GM21447 (cell line): ENCODE measurements at regions not wholly inside any gene's neighbourhood (a gene's known extent, or its start where the extent isn't known, plus 50 kb on each side); places are given as distances from the start of the nearest gene placed in this dataset.

Experiments used
- ATAC-seq: cut with Tn5 transposase; IDR thresholded peaks from one replicate; pipeline ENCODE4 v1.9.1; 2021; ENCODE audit not compliant: unreplicated experiment

DNA sequence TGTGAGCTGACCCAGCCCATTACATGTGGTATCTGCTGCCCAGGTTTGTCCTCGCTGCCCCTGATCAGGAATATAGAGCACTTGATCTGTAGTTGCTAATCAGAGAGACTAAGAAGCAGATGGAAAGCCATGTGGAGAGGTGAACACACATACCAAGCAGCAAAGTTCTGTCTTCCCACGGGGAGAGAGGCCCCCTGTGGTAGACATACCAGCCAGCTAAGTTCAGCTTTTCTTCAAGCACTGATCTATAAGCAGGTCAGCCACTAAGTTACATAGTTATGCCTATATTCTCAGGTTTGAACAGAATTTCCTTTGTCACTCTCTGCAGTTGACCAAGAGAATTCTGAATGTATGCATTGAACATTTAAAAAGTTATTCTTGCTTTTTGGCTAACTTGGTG lies 76.4 kb downstream of the DDX3Y start:
- no peak for ATAC-seq

DNA sequence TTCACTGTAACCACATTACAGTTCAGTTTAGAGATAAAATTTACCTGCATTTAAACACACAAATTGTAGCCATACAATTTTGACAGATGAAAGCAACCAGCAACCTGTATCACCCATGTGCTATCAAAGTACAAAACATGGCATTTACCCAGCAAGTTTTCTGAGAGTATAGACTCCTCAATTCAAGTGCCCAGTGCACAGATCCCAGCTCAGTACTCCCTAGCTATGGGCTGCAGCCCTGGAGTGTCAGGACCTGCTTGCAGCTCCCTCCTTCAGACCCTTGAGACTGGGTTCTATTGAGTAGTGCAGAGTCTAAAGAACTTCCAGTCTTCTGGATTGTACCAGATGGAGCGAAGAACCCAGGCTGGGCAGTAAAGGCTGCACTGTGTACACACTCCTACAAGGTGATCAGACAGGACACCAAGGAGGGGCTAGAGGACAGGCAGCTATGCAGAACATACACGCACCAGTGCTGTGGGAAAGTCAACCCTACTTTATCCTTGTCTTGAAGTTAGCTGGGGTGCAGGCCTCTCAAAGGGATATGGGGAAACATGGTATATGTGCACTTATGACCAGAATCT lies 77.7 kb downstream of the DDX3Y start:
- no peak for ATAC-seq

DNA sequence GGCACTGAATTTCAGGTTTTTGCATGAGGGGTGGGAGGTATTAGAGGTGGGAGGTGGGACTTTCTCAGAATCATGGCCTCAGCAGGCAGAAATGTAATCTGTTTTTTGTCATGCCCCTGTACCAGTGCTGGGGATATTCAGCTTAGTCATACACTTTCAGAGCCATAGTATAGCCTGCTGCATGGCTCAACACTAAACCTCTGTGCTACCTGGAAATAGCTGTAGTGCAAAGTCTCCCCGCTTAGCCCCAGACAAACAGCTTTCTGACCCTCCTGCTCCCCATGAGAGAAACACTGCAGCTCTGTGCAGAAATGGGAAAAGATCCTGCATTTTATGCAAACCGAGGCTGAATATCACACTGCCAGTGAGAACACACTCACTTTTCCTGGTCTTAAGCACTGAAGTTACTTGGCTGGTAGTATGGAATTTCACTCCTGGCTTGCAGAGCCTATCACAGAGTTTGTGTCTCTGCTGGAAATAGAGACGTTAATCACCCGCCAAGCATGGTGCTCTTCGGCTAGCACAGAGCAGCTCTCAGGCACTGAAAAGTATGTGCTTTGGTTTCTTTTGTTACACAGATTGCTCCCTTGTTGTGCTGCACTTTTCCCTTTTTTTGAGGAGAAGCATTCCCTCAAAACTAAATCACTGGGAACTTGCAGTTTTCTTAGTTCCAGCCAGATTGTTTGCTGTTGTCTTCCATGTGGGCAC lies 80.1 kb downstream of the DDX3Y start:
- ATAC-seq: no peak

DNA sequence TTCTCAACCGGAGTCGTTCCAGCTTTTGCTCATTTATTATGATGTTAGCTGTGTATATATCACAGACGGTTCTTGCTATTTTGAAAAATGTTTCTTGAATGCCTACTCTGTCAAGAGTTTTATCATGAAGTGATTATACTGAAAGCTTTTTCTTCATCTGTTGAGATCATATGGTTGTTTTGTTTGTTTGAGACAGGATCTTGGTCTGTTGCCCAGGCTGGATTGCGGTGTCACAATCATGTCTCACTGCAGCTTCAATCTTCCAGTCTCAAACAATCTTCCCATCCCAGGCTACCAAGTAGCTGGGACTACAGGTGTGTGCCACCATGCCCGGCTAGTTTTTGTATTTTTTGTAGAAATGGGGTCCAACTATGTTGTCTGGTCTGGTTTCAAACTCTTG lies 112.8 kb downstream of the DDX3Y start:
- no peak for ATAC-seq

GRCh38 chrY:13019486-13019885 lies 114.8 kb downstream of the DDX3Y start:
- no peak for ATAC-seq

DNA sequence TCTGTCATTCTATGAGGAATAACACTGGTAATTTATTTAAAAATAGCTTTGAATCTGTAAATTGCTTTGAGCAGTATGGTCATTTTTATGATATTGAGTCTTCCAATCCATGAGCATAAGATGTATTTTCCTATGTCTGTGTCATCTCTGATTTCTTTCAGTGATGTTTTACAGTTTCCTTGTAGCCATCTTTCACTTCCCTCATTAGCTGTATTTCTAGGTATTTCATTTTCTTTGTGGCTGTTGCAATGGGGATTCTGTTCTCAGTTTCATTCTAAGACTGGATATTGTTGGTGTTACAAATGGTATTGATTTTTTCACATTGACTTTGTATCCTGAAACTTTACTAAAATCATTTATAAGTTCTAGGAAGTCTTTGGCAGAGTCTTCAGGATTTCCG lies 116.2 kb downstream of the DDX3Y start:
- ATAC-seq: no peak

- no peak for ATAC-seq
Measured at GRCh38 chrY:13023607-13024006, 118.9 kb downstream of the DDX3Y start.

DNA sequence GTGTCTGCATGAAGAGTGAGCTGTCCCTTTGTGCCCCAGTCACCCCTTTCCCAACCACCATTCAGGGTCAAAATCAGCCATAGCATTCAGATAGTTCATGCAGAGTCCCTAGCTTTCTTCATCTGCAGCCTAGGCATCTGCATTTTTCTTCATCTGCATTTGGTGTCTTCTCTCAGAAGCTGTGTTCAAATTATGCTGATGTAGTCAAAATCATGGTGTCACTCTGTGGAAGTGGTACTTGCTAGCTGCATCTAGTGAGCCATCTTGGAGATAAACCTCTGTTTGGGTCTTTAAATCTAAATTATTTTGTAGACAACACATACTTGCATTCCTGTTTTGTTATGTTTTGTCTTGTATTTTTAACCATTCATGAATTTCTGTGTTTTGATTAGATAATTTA lies 119.8 kb downstream of the DDX3Y start:
- ATAC-seq: no peak

DNA sequence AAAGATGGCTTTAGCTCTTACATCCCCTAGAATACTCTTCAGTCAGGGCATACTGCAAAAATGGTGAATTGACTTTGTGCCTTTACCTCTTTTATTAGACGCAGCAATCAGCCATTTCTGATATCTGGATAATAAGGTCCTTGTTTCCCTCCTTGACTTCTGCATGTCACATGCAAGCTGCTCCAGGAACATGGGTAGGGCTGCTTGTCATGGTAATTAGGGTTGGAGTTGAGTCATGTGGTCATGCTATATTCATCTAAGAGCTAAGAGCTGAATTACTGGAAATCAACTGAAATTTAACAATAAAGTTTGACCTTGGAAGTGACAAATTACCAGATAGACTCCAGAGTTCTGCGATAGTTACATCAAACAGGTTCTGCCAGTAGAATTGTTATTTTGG lies 122.2 kb downstream of the DDX3Y start:
- ATAC-seq: no peak

- no peak for ATAC-seq
Measured at GRCh38 chrY:13040232-13040631, 135.6 kb downstream of the DDX3Y start.

DNA sequence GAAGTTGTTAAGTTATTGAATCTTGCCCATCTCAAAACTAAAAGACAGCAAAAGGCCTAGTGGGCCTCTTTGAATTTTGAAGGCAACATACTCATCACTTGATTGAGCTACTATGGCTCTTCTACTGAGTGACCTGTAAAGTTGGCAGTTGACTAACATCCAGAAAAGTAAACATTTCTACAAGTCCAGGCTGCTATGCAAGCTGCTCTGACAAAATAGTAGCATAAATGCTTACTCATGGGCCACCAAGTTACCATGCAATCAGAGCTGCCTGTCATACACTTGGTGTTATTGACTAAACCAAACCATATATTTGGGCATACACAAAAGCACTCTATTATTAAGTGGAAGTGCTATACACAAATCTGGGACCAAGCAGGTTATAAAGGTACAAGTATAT lies 148.8 kb downstream of the DDX3Y start:
- ATAC-seq: no peak

- ATAC-seq: no peak
Measured at GRCh38 chrY:13066372-13066771, 161.7 kb downstream of the DDX3Y start.

DNA sequence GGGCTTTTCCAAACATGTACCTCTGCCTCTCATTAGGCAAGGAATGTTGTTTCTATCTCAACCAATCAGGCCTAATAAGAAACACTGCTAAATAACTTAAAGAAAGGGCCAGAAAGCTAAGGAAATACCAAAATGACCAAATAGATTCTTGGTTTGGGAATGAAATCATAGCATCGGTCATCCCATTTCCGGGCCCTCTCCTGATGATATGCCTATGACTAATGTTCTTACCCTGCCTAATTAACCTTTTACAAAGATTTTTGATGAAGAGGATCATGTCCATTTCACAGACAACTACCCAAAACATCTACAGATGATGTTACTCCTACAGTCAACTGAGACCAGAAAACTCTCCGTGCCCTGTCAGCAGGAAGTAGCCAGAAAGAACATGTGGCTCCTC lies 164.0 kb downstream of the DDX3Y start:
- ATAC-seq: no peak

DNA sequence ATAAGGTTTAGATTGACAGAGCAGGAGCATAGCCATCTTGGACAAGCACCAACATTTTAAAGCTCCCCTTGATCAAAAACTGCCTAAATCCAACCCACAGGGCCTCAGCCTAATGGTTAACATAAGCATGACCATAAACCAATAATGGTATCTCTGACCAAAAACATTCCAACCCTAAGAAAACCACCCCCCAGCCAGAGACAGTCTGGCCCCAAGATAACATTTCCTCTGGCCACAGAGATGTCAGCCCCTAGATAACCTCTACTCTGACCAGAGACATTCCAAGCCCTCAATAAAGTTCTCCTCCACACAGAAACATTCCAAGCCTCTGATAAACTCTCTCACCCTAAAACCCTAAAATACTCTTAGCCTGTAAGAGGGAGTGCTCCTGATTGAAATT lies 164.4 kb downstream of the DDX3Y start:
- no peak for ATAC-seq

GRCh38 chrY:13082748-13083147 lies 178.1 kb downstream of the DDX3Y start:
- ATAC-seq: no peak

DNA sequence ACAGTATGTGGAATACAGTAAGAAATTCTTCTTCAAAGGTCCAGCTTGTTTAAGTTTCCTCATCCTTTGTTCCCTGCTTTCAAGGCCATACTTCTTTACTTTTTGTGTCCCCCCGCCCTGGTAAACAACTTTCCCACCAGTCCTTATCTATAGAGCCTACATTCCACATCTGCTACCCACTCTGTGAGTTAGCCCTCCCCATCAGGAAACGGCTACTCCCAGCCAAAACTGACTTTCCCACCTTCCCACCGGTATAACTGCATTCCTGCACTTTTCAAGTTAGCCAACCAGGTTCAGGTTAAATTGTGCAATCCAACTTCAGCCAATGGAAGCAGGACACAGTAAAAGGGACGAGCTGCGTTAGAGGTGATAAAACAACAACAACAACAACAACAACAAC lies 186.9 kb downstream of the DDX3Y start:
- no peak for ATAC-seq

DNA sequence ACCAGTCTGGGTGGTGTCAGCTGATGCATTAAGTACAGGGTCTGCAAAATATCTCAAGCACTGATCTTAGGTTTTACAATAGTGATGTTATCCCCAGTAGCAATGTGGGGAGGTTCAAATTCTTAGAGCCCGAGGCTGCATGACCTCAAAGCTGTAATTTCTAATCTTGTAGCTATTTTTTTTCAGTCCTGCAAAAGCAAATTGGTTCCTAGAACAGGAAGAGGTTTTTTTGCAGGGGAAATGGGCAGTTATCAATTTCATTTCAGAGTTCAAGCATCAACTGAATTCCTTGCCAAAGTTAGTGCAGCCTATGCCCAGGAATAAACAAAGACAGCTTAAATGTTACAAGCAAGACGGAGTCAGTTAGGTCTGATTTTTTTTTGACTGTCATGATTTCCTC lies 188.3 kb downstream of the DDX3Y start:
- ATAC-seq: no peak

DNA sequence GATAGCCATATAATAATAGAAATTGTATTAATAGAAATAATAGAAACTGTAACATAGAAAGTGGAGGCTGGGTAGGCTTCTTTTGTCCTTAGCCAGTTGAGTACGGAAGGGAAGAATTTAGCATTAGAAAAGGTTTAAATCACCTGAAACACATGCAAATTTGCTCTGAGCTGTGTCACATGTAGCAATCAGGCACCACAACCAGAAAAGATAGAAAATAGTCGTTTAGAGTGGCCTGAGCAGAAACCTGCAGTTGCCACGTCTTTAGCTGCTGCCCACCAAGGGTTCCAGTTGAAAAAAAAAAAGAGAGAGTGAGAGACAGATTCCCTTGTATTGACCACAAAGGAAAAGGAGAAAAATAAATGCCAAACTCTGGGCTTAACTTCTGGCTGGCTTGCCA lies 188.8 kb downstream of the DDX3Y start:
- no peak for ATAC-seq

- ATAC-seq: peak; percentile 61
Measured at GRCh38 chrY:13094411-13094810, 189.7 kb downstream of the DDX3Y start.

DNA sequence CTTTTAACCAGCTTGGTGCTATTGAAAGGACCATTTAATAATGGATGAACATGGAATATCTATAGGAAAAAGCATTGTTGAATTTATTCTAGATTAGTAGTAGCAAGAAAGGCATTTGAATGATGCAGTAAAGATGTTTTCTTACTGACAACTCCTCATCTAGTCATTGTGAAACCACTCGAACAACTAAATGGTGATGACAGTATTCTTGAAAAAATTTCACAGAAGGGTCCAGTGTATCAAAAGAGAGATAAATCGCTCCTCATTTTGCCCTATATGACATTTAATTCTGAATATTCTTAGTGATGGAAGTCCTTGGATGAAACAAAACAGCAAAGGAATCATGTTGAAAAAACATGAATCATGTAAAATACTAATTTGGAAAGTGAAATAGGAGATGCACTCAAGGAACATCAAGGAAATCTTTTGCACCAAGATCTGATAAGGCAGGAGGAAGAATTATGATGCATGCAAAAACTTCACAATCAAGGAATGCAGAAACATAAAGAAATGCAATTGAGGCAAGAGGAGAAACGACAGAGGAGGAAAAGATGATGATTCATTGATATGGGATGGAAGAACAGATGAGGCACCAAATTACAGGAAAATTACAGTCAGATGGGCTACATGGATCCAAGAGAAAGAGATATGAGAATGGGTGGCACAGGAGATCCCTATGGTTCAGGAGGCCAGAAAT lies 190.4 kb downstream of the DDX3Y start:
- ATAC-seq: no peak

DNA sequence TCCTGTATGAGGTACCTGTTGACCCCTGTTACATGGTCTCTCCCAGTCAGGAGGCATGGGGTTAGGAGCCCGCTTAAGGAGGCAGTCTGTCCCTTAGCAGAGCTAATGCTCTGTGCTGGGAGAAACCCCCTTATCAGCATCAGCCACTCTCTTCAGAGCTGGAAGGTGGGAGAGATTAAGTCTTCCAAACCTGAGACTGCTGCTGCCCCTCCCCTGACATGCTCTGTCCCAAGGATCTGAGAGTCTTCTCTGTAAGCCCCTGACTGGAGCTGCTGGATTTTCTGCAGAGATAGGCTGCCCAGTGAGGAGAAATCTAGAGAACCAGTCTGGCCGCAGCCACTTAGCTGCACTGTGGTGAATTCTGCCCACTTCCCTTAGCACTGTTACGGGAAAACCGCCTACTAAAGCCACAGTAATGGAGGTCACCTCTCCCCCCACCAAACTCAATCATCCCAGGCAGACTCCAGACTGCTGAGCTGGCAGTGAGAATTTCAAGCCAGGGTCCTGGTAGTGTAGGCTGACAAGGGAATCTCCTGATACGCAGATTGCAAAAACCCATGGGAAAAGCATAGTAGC lies 222.3 kb downstream of the DDX3Y start:
- peak; percentile 89 for ATAC-seq

GRCh38 chrY:13127476-13127875 lies 222.8 kb downstream of the DDX3Y start:
- peak; percentile 70 for ATAC-seq
